Gastrocnemius medialis (tissue), 4 donors: ENCODE measurements at regions not wholly inside any gene's neighbourhood (a gene's known extent, or its start where the extent isn't known, plus 50 kb on each side); places are given as distances from the start of the nearest gene placed in this dataset.

Experiments used
- ATAC-seq, 2 donors: fragments of 150-250 bp; one replicate each; pipeline ENCODE4 v1.9.1; 2016
- DNase-seq, 2 donors: peaks; one replicate each; pipeline ENCODE4 v3.0.0-alpha.2; 2019
- H3K27ac ChIP-seq, 4 donors: fragments of 200-600 bp; sonication (generic); 1 replicate in 1 of 4; 2 replicates in 3 of 4; pipeline ENCODE4 v1.5.1; 2016 to 2018; ENCODE audit warnings: mild to moderate bottlenecking in 2 of 4, moderate library complexity in 1 of 4
- H3K27me3 ChIP-seq, 3 donors: fragments of 200-600 bp; sonication (generic) in 2 of 3; 1 replicate in 1 of 3; 2 replicates in 2 of 3; pipeline versions ENCODE4 v1.5.1 to v1.6.0; 2016 to 2019; ENCODE audit warnings: mild to moderate bottlenecking in 1 of 3, moderate library complexity in 1 of 3
- H3K36me3 ChIP-seq, 2 donors: fragments of 200-600 bp; sonication (generic) in 1 of 2; one replicate each; pipeline ENCODE4 v1.5.1; 2017 to 2018
- H3K4me1 ChIP-seq, 2 donors: fragments of 200-600 bp; sonication (generic) in 1 of 2; one replicate each; pipeline ENCODE4 v1.5.1; 2016 to 2017; ENCODE audit warnings: mild to moderate bottlenecking in 2 of 2
- H3K4me3 ChIP-seq, 4 donors: fragments of 200-600 bp; sonication (generic) in 3 of 4; 1 replicate in 1 of 4; 2 replicates in 3 of 4; pipeline ENCODE4 v1.5.1; 2016 to 2019; ENCODE audit warnings: mild to moderate bottlenecking in 2 of 4
- H3K9me3 ChIP-seq, 3 donors: fragments of 200-600 bp; sonication (generic) in 2 of 3; 1 replicate in 1 of 3; 2 replicates in 2 of 3; pipeline ENCODE4 v1.5.1; 2016 to 2019
- POLR2A ChIP-seq, 2 donors: fragments of 450-650 bp; IDR thresholded peaks; one replicate each; pipeline ENCODE4 v1.6.1; 2017; ENCODE audit warnings: antibody characterized with exemption in 2 of 2, mild to moderate bottlenecking in 2 of 2, moderate library complexity in 2 of 2
- in situ Hi-C, 4 donors: fragments of 200-750 bp; cut with MboI; loops; one replicate each; pipeline versions ENCODE4 v1.15.0 to v1.8.0; 2017; ENCODE audit warnings: low sequenced_read_pairs in 4 of 4
- intact Hi-C: fragments of 100-400 bp; cut with DNase I; formaldehyde crosslinking; loops from one replicate; pipeline ENCODE4 v1.15.1; 2023; ENCODE audit warnings: low total_unique reads
- TF ChIP-seq, protein P1 (sequence below), 5 experiments: fragments of 450-650 bp in 3 of 5; fragments of 200-600 bp in 2 of 5; sonication (generic) in 2 of 5; IDR thresholded peaks in 4 of 5; conservative IDR thresholded peaks in 1 of 5; 1 replicate in 4 of 5; 2 replicates in 1 of 5; pipeline ENCODE4 v1.5.1; 2016 to 2019; ENCODE audit warnings: antibody characterized with exemption in 5 of 5, mild to moderate bottlenecking in 3 of 5, moderate library complexity in 3 of 5

- Histone ChIP-seq H3K27ac (no peak overlapping the region), H3K4me3 (no peak overlapping the region), H3K9me3 (no peaks in the 10 kb centered on the region), H3K27me3 (no peaks in the 10 kb centered on the region), H3K4me1 (no peaks in the 10 kb centered on the region), H3K36me3 (no peaks in the 10 kb centered on the region)
- TF ChIP-seq POLR2A (IDR thresholded peaks at IDR 0.05): no peak
- TF ChIP-seq, protein P1, sequence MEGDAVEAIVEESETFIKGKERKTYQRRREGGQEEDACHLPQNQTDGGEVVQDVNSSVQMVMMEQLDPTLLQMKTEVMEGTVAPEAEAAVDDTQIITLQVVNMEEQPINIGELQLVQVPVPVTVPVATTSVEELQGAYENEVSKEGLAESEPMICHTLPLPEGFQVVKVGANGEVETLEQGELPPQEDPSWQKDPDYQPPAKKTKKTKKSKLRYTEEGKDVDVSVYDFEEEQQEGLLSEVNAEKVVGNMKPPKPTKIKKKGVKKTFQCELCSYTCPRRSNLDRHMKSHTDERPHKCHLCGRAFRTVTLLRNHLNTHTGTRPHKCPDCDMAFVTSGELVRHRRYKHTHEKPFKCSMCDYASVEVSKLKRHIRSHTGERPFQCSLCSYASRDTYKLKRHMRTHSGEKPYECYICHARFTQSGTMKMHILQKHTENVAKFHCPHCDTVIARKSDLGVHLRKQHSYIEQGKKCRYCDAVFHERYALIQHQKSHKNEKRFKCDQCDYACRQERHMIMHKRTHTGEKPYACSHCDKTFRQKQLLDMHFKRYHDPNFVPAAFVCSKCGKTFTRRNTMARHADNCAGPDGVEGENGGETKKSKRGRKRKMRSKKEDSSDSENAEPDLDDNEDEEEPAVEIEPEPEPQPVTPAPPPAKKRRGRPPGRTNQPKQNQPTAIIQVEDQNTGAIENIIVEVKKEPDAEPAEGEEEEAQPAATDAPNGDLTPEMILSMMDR (IDR thresholded peaks at IDR 0.05 in 4 of 5, conservative IDR thresholded peaks at IDR 0.05 in 1 of 5): no peak
- no peak for ATAC-seq
- DNase-seq: no peak
- intact Hi-C loops: no loop called here
- in situ Hi-C loops: no loop called here
These were observed 499.8 kb upstream of the CDH11 start for GRCh38 chr16:65621640-65622039.

DNA sequence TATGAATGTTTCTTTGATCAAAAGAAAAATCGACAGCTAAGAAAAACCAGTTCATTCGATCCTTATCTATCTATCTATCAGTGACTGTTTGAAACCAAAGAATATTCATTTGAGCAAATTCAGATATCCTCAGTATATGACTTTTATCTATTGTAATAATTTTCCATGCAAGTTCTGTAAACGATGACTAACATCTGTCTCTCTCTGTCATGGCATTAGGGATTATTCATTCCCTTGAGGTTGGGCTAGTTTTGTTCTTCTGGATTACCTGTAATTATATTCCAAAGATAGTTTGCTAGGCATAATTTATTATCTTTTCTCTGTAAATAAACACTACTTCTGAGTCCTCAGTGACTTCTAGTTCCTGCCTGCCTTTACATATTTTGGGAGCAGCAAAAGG lies 497.7 kb upstream of the CDH11 start:
- intact Hi-C loops: no loop called here
- TF ChIP-seq, protein P1 (IDR thresholded peaks at IDR 0.05 in 4 of 5, conservative IDR thresholded peaks at IDR 0.05 in 1 of 5): no peak
- no peak for TF ChIP-seq POLR2A (IDR thresholded peaks at IDR 0.05)
- Histone ChIP-seq H3K4me1 (no peaks in the 10 kb centered on the region), H3K27me3 (no peaks in the 10 kb centered on the region), H3K27ac (no peak overlapping the region), H3K9me3 (no peaks in the 10 kb centered on the region), H3K36me3 (no peaks in the 10 kb centered on the region), H3K4me3 (no peak overlapping the region)
- ATAC-seq (no peak), DNase-seq (no peak)
- in situ Hi-C loops: no loop called here

GRCh38 chr16:65618931-65619330 lies 497.1 kb upstream of the CDH11 start:
- Histone ChIP-seq H3K36me3 (no peaks in the 10 kb centered on the region), H3K27ac (no peak overlapping the region), H3K27me3 (no peaks in the 10 kb centered on the region), H3K4me1 (no peaks in the 10 kb centered on the region), H3K4me3 (no peak overlapping the region), H3K9me3 (no peaks in the 10 kb centered on the region)
- no peak for ATAC-seq
- DNase-seq: no peak
- intact Hi-C loops: no loop called here
- TF ChIP-seq POLR2A (IDR thresholded peaks at IDR 0.05): no peak
- TF ChIP-seq, protein P1 (IDR thresholded peaks at IDR 0.05 in 4 of 5, conservative IDR thresholded peaks at IDR 0.05 in 1 of 5): no peak
- in situ Hi-C loops: no loop called here

DNA sequence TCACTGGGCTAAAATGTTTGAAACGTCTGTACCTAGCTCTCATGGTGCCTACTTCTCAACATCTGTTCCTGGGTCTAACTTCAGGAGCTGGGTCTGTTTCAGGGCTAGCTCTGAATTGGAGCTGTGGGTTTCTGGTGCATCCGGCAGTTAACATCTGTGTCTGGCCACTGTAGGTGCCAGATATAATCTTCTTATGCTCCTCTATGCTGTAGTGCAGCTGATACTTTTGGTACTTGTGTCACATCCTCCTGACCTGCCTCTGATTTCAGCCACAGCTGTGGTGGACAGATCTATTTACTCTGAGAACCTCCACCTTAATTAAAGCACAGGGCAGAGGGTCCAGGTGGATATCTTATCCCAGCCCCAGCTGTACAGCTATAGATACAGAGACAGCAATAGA lies 496.5 kb upstream of the CDH11 start:
- no peak for TF ChIP-seq POLR2A (IDR thresholded peaks at IDR 0.05)
- TF ChIP-seq, protein P1 (IDR thresholded peaks at IDR 0.05 in 4 of 5, conservative IDR thresholded peaks at IDR 0.05 in 1 of 5): no peak
- Histone ChIP-seq H3K9me3 (no peaks in the 10 kb centered on the region), H3K4me1 (no peaks in the 10 kb centered on the region), H3K4me3 (no peak overlapping the region), H3K27ac (no peak overlapping the region), H3K36me3 (no peaks in the 10 kb centered on the region), H3K27me3 (no peaks in the 10 kb centered on the region)
- in situ Hi-C loops: no loop called here
- ATAC-seq (no peak), DNase-seq (no peak)
- intact Hi-C loops: no loop called here

- Histone ChIP-seq H3K9me3 (no peaks in the 10 kb centered on the region), H3K27me3 (no peaks in the 10 kb centered on the region), H3K36me3 (no peaks in the 10 kb centered on the region), H3K27ac (no peak overlapping the region), H3K4me3 (no peak overlapping the region), H3K4me1 (no peaks in the 10 kb centered on the region)
- in situ Hi-C loops: no loop called here
- ATAC-seq (no peak), DNase-seq (no peak)
- TF ChIP-seq, protein P1 (IDR thresholded peaks at IDR 0.05 in 4 of 5, conservative IDR thresholded peaks at IDR 0.05 in 1 of 5): no peak
- no peak for TF ChIP-seq POLR2A (IDR thresholded peaks at IDR 0.05)
- intact Hi-C loops: no loop called here
These were observed 495.6 kb upstream of the CDH11 start for GRCh38 chr16:65617421-65617820.
